ENCODE measurements at regions not wholly inside any gene's neighbourhood (a gene's known extent, or its start where the extent isn't known, plus 50 kb on each side); places are given as distances from the start of the nearest gene placed in this dataset.

GRCh38 chr11:115784796-115785521, 280.7 kb upstream of the CADM1 start:
- H3K4me3 ChIP-seq: no peak overlapping the region
- TF ChIP-seq EP300 (IDR thresholded peaks at IDR 0.05) (no peak), POLR2A (IDR thresholded peaks at IDR 0.05) (no peak)
- TF ChIP-seq, protein P1, sequence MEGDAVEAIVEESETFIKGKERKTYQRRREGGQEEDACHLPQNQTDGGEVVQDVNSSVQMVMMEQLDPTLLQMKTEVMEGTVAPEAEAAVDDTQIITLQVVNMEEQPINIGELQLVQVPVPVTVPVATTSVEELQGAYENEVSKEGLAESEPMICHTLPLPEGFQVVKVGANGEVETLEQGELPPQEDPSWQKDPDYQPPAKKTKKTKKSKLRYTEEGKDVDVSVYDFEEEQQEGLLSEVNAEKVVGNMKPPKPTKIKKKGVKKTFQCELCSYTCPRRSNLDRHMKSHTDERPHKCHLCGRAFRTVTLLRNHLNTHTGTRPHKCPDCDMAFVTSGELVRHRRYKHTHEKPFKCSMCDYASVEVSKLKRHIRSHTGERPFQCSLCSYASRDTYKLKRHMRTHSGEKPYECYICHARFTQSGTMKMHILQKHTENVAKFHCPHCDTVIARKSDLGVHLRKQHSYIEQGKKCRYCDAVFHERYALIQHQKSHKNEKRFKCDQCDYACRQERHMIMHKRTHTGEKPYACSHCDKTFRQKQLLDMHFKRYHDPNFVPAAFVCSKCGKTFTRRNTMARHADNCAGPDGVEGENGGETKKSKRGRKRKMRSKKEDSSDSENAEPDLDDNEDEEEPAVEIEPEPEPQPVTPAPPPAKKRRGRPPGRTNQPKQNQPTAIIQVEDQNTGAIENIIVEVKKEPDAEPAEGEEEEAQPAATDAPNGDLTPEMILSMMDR (IDR thresholded peaks at IDR 0.05): no peak
- no peaks in the 10 kb centered on the region for H3K36me3 ChIP-seq
- WGBS, 2 donors: 57 to 60% methylated on average over 3 of the region's 3 CpGs
- H3K4me1 ChIP-seq: no peaks in the 10 kb centered on the region
- H3K27me3 ChIP-seq: no peaks in the 10 kb centered on the region
- peaks cover 0 to 7% (median 0%) of the 10 kb centered on the region in 4 donors for H3K9me3 ChIP-seq
- DNase-seq (ENCODE audit: low spot score in 2 of 2): no peak
- H3K27ac ChIP-seq: no peak overlapping the region

- H3K4me1 ChIP-seq: peaks cover 0 to 5% (median 0%) of the 10 kb centered on the region in 4 donors
- no peak for DNase-seq (ENCODE audit: low spot score in 2 of 2)
- WGBS, 2 donors: 82% methylated on average over 9 of the region's 9 CpGs
- no peaks in the 10 kb centered on the region for H3K27me3 ChIP-seq
- no peak overlapping the region for H3K27ac ChIP-seq
- H3K4me3 ChIP-seq: no peak overlapping the region
- no peaks in the 10 kb centered on the region for H3K36me3 ChIP-seq
- TF ChIP-seq, protein P1 (IDR thresholded peaks at IDR 0.05): no peak
- no peak for TF ChIP-seq POLR2A (IDR thresholded peaks at IDR 0.05)
- no peak for TF ChIP-seq EP300 (IDR thresholded peaks at IDR 0.05)
- H3K9me3 ChIP-seq: peaks cover 0 to 7% (median 0%) of the 10 kb centered on the region in 4 donors
Observed at GRCh38 chr11:115780646-115781362, 276.6 kb upstream of the CADM1 start.

GRCh38 chr11:115778928-115779650, 274.9 kb upstream of the CADM1 start:
- DNase-seq (ENCODE audit: low spot score in 2 of 2): no peak
- TF ChIP-seq POLR2A (IDR thresholded peaks at IDR 0.05): no peak
- peaks cover 0 to 7% (median 0%) of the 10 kb centered on the region in 4 donors for H3K9me3 ChIP-seq
- peaks cover 0 to 5% (median 0%) of the 10 kb centered on the region in 4 donors for H3K4me1 ChIP-seq
- H3K27ac ChIP-seq: no peak overlapping the region
- WGBS, 2 donors: 54 to 65% methylated on average over 2 of the region's 2 CpGs
- no peaks in the 10 kb centered on the region for H3K27me3 ChIP-seq
- no peaks in the 10 kb centered on the region for H3K36me3 ChIP-seq
- H3K4me3 ChIP-seq: no peak overlapping the region

DNA sequence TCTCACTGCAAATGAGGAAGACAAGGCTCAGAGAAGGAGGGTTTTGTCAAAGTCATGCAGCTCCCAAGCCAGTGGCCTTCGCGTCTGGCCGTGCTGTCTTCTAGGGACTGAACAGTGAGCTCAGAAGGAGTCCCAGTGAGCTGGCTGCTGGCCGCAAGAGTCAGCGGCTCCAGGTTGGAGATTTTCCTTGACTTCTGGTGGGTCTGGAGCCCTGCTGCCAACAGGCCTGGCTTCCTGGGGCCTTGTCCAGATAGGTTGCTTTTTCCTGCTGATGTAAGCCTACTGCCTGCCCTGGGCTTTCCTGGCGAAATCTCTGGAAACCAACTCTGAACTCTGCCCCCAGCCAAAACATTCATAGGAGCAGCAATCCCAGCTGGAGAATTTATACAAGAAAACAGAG, 272.7 kb upstream of the CADM1 start:
- Histone ChIP-seq H3K4me3 (no peak overlapping the region), H3K9me3 (no peaks in the 10 kb centered on the region), H3K27me3 (no peaks in the 10 kb centered on the region), H3K27ac (no peak overlapping the region), H3K36me3 (no peaks in the 10 kb centered on the region), H3K4me1 (peaks cover 0 to 5% (median 0%) of the 10 kb centered on the region in 4 donors)
- no peak for DNase-seq (ENCODE audit: low spot score in 2 of 2)
- WGBS, 2 donors: 60 to 94% methylated on average over 3 to 6 of the region's 6 CpGs
- TF ChIP-seq EP300 (IDR thresholded peaks at IDR 0.05): no peak

- DNase-seq (ENCODE audit: low spot score in 2 of 2): no peak
- peaks cover 0 to 5% (median 0%) of the 10 kb centered on the region in 4 donors for H3K4me1 ChIP-seq
- H3K27me3 ChIP-seq: no peaks in the 10 kb centered on the region
- no peak overlapping the region for H3K27ac ChIP-seq
- TF ChIP-seq POLR2A (IDR thresholded peaks at IDR 0.05): no peak
- TF ChIP-seq, protein P1 (IDR thresholded peaks at IDR 0.05): no peak
- TF ChIP-seq EP300 (IDR thresholded peaks at IDR 0.05): no peak
- WGBS, 2 donors: 78 to 80% methylated on average over 4 of the region's 4 CpGs
- H3K9me3 ChIP-seq: no peaks in the 10 kb centered on the region
- no peak overlapping the region for H3K4me3 ChIP-seq
- no peaks in the 10 kb centered on the region for H3K36me3 ChIP-seq
Observed at GRCh38 chr11:115775846-115776245, 271.6 kb upstream of the CADM1 start.
